K562 (cell line): ENCODE measurements at regions not wholly inside any gene's neighbourhood (a gene's known extent, or its start where the extent isn't known, plus 50 kb on each side); places are given as distances from the start of the nearest gene placed in this dataset.

Source experiments
- ATAC-seq: fragments of 200-7000 bp; cut with Tn5 transposase; 3 replicates; pipeline ENCODE4 v1.9.1; 2020; ENCODE audit warnings: moderate library complexity
- BruUV-seq: library from RNA; stranded (reverse); fragments of 400-500 nt; replicated peaks from 2 replicates; lab custom pipeline; 2021; lab: Mats Ljungman, UMichigan
- CTCF ChIA-PET: fragments of 300-600 bp; formaldehyde crosslinking; extraction: SDS; loops from one replicate; lab custom pipeline; 2021; ENCODE audit warnings: low intra/inter-chr PET ratio; lab: Yijun Ruan, JAX
- POLR2A ChIA-PET: fragments of 300-600, 350-650 bp; sonication (Branson Sonifier 250); formaldehyde crosslinking; extraction: SDS; loops from one replicate; lab custom pipeline; 2021; ENCODE audit warnings: antibody characterized with exemption, inconsistent platforms; lab: Yijun Ruan, JAX
- DNase-seq, 4 experiments: peaks; one replicate each; pipeline versions ENCODE4 v3.0.0 to v3.0.0-alpha.2; 2011 to 2018; ENCODE audit warnings: low spot score in 3 of 4, mixed read lengths in 3 of 4; ENCODE audit errors: extremely low read depth in 1 of 4
- FAIRE-seq: peaks from 2 replicates; lab custom pipeline; 2011; peaks lifted over from hg19 to GRCh38; lab: Jason Lieb, UNC
- H2AFZ ChIP-seq: 2 replicates; pipeline ENCODE4 v1.6.0; 2011; ENCODE audit warnings: low read depth, low read length, control low read depth, inconsistent platforms
- H3K27ac ChIP-seq: fragments of 200-600 bp; 3 replicates; pipeline ENCODE4 v1.8.0; 2011; ENCODE audit warnings: low read depth, mild to moderate bottlenecking, control low read depth, inconsistent platforms, low read length, moderate library complexity, mixed read lengths; ENCODE audit errors: extremely low read depth
- H3K27me3 ChIP-seq, 2 experiments: fragments of 300-600 bp in 1 of 2; 2 replicates in 1 of 2; 3 replicates in 1 of 2; pipeline versions ENCODE4 v1.6.0 to v1.8.0; 2011; ENCODE audit warnings: inconsistent platforms in 2 of 2, low read length in 2 of 2, mild to moderate bottlenecking in 1 of 2, mixed read lengths in 1 of 2, moderate library complexity in 1 of 2; ENCODE audit not compliant: control insufficient read depth in 2 of 2, insufficient read depth in 2 of 2
- H3K36me3 ChIP-seq: fragments of 300-600 bp; 3 replicates; pipeline ENCODE4 v1.8.0; 2011; ENCODE audit warnings: mild to moderate bottlenecking, low read length, inconsistent platforms; ENCODE audit not compliant: control insufficient read depth, insufficient read depth
- H3K4me1 ChIP-seq, 2 experiments: fragments of 200-600 bp in 1 of 2; replicated peaks in 1 of 2; 2 replicates in 1 of 2; 3 replicates in 1 of 2; pipeline versions ENCODE4 v1.5.1 to v1.8.0; 2011; ENCODE audit warnings: inconsistent platforms in 2 of 2, low read length in 2 of 2, mild to moderate bottlenecking in 1 of 2, mixed read lengths in 1 of 2, moderate library complexity in 1 of 2; ENCODE audit not compliant: control insufficient read depth in 2 of 2, insufficient read depth in 2 of 2
- H3K4me2 ChIP-seq: 2 replicates; pipeline ENCODE4 v1.6.1; 2011; ENCODE audit warnings: low read length, control low read depth, inconsistent platforms, mixed read lengths; ENCODE audit not compliant: insufficient read depth
- H3K4me3 ChIP-seq: fragments of 200-600 bp; sonication (generic), shearing (Covaris generic); 2 replicates; pipeline ENCODE4 v1.5.1; 2016; ENCODE audit warnings: control low read depth, inconsistent platforms
- H3K79me2 ChIP-seq: fragments of 200-600 bp; 3 replicates; pipeline ENCODE4 v1.8.0; 2011; ENCODE audit warnings: low read length, inconsistent platforms; ENCODE audit not compliant: control insufficient read depth, insufficient read depth
- H3K9ac ChIP-seq, 2 experiments: 2 replicates each; pipeline versions ENCODE4 v1.6.0 to v1.6.1; 2011; ENCODE audit warnings: low read depth in 2 of 2, low read length in 2 of 2, control low read depth in 1 of 2, inconsistent platforms in 1 of 2, mild to moderate bottlenecking in 1 of 2, mixed read lengths in 1 of 2; ENCODE audit not compliant: insufficient read depth in 1 of 2
- H3K9me1 ChIP-seq: one replicate; pipeline ENCODE4 v1.6.0; 2011; ENCODE audit warnings: inconsistent platforms, mild to moderate bottlenecking, low read length, moderate library complexity; ENCODE audit not compliant: control insufficient read depth, insufficient read depth
- H3K9me3 ChIP-seq: replicated peaks from 2 replicates; pipeline ENCODE4 v1.5.1; 2011; ENCODE audit warnings: low read depth, low read length, inconsistent platforms; ENCODE audit not compliant: control insufficient read depth, insufficient read depth
- H4K20me1 ChIP-seq: replicated peaks from 2 replicates; pipeline ENCODE4 v1.6.1; 2011; ENCODE audit warnings: low read length, inconsistent platforms, mixed read lengths; ENCODE audit not compliant: control insufficient read depth, insufficient read depth
- CREBBP ChIP-seq: IDR thresholded peaks from one replicate; pipeline ENCODE4 v1.6.1; 2012; ENCODE audit warnings: low read depth, mild to moderate bottlenecking, control low read depth, inconsistent platforms, low read length
- FOXK2 ChIP-seq, 2 experiments: fragments of 450-650 bp; IDR thresholded peaks in 1 of 2; conservative IDR thresholded peaks in 1 of 2; 2 replicates each; pipeline ENCODE4 v1.6.1; 2016; ENCODE audit warnings: low read depth in 2 of 2, mild to moderate bottlenecking in 1 of 2
- JUND ChIP-seq, 2 experiments: IDR thresholded peaks; 2 replicates in 1 of 2; 3 replicates in 1 of 2; pipeline ENCODE4 v1.6.1; 2011; ENCODE audit warnings: borderline replicate concordance in 2 of 2, low read depth in 2 of 2, low read length in 2 of 2, improper control_type of control experiment in 1 of 2, missing biosample characterization in 1 of 2, missing genetic modification characterization in 1 of 2, missing genetic modification reagents in 1 of 2
- LEF1 ChIP-seq: fragments of 450-650 bp; IDR thresholded peaks from 2 replicates; pipeline ENCODE4 v1.6.1; 2016; ENCODE audit warnings: mild to moderate bottlenecking
- MAFF ChIP-seq: IDR thresholded peaks from 2 replicates; pipeline ENCODE4 v1.6.1; 2012; ENCODE audit warnings: low read length, improper control_type of control experiment
- MEF2A ChIP-seq: IDR thresholded peaks from 2 replicates; pipeline ENCODE4 v1.6.1; 2011; ENCODE audit warnings: low read depth, mild to moderate bottlenecking, low read length, moderate library complexity; ENCODE audit not compliant: control insufficient read depth
- NCOR1 ChIP-seq: fragments of 450-650 bp; IDR thresholded peaks from 2 replicates; pipeline ENCODE4 v1.6.1; 2016; ENCODE audit warnings: mild to moderate bottlenecking, moderate library complexity
- NFATC3 ChIP-seq: fragments of 450-650 bp; IDR thresholded peaks from 2 replicates; pipeline ENCODE4 v1.6.1; 2017; ENCODE audit warnings: mild to moderate bottlenecking
- NRF1 ChIP-seq, 2 experiments: fragments of 450-650 bp; IDR thresholded peaks in 1 of 2; conservative IDR thresholded peaks in 1 of 2; 2 replicates each; pipeline ENCODE4 v1.6.1; 2014; ENCODE audit warnings: mild to moderate bottlenecking in 2 of 2
- TBP ChIP-seq: optimal IDR thresholded peaks from 2 replicates; pipeline ENCODE3; 2011; ENCODE audit warnings: low read depth, low read length, improper control_type of control experiment
- ZBTB7A ChIP-seq: IDR thresholded peaks from 2 replicates; pipeline ENCODE4 v1.6.1; 2011; ENCODE audit warnings: low read depth, mild to moderate bottlenecking, low read length, moderate library complexity, borderline replicate concordance; ENCODE audit not compliant: control insufficient read depth
- ZFP1 ChIP-seq: fragments of 450-650 bp; formaldehyde crosslinking; IDR thresholded peaks from 2 replicates; pipeline ENCODE4 v1.4.0; 2020; ENCODE audit warnings: mild to moderate bottlenecking, mixed read lengths
- ZNF146 ChIP-seq: IDR thresholded peaks from one replicate; pipeline ENCODE4 v1.6.1; 2018; ENCODE audit warnings: missing compliant biosample characterization; ENCODE audit not compliant: unreplicated experiment
- WGBS: fragments of 100-300 bp; shearing (Covaris generic); methylation state at CpG from one replicate; pipeline ENCODE4 v1.1.6; 2016; ENCODE audit warnings: low coverage, mixed read lengths; ENCODE audit not compliant: insufficient coverage; ENCODE audit errors: missing lambda C conversion rate; 5-methylcytosine and 5-hydroxymethylcytosine counted together
- in situ Hi-C: fragments of 300-500 bp; cut with MboI; formaldehyde crosslinking; loops from 4 replicates; pipeline ENCODE4 v1.15.0; 2018; ENCODE audit warnings: inconsistent platforms, mixed read lengths
- intact Hi-C: fragments of 100-400 bp; cut with micrococcal nuclease; formaldehyde crosslinking; loops from 2 replicates; pipeline ENCODE4 v1.14.2; 2022
- TF ChIP-seq, protein P1 (sequence below), 2 experiments: IDR thresholded peaks; 2 replicates each; pipeline ENCODE4 v1.6.1; 2011; ENCODE audit warnings: borderline replicate concordance in 1 of 2, control low read depth in 1 of 2, low read depth in 1 of 2, low read length in 1 of 2, mild to moderate bottlenecking in 1 of 2, mixed read lengths in 1 of 2, moderate library complexity in 1 of 2; ENCODE audit not compliant: insufficient read depth in 1 of 2, insufficient read length in 1 of 2, poor library complexity in 1 of 2, severe bottlenecking in 1 of 2; ENCODE audit errors: extremely low read depth in 1 of 2

DNA sequence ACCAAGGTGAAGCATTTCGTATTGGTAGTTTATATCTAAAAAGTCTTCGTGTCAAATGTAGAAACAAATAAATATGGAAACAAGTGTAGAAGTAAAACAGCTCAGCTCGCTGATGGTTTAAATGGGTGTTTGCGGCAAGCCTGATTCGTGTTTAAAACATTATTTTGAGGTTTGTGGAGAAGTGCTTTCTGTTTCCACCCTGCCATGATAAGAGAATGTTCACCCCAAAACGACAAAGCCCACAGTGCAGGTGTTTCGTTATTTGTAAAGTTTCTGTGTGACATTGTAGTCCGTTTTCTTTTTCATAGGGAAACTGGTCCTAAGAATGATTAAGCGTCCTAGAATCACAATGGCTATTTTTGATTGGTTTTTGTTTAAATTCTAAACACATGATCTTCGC lies 316.2 kb upstream of the SHH start:
- 1% methylated on average over 10 of the region's 10 CpGs for WGBS
- no peak overlapping the region for H2AFZ ChIP-seq
- H3K9me1 ChIP-seq, result no peaks in the 10 kb centered on the region
- in situ Hi-C loops, result no loop called here
- TF ChIP-seq ZFP1 (CRISPR knock-in tag) (no peak), ZNF146 (CRISPR knock-in tag) (no peak), MEF2A (no peak), NCOR1 (no peak), ZBTB7A (no peak), MAFF (no peak), CREBBP (no peak), TBP (no peak), NRF1 (conservative IDR thresholded peaks at IDR 0.05 in 1 of 2, IDR thresholded peaks at IDR 0.05 in 1 of 2) (no peak), JUND (IDR thresholded peaks at IDR 0.05; ENCODE audit: borderline replicate concordance, low read depth, low read length) (no peak), JUND (tag; IDR thresholded peaks at IDR 0.05; ENCODE audit: borderline replicate concordance, low read depth, low read length) (no peak), LEF1 (no peak), NFATC3 (no peak), FOXK2 (conservative IDR thresholded peaks at IDR 0.05 in 1 of 2, IDR thresholded peaks at IDR 0.05 in 1 of 2; ENCODE audit: low read depth in 2 of 2) (no peak)
- TF ChIP-seq, protein P1, sequence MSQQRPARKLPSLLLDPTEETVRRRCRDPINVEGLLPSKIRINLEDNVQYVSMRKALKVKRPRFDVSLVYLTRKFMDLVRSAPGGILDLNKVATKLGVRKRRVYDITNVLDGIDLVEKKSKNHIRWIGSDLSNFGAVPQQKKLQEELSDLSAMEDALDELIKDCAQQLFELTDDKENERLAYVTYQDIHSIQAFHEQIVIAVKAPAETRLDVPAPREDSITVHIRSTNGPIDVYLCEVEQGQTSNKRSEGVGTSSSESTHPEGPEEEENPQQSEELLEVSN (IDR thresholded peaks at IDR 0.05; ENCODE audit: borderline replicate concordance in 1 of 2, extremely low read depth in 1 of 2, insufficient read depth in 1 of 2, insufficient read length in 1 of 2, low read depth in 1 of 2, low read length in 1 of 2, poor library complexity in 1 of 2, severe bottlenecking in 1 of 2), result no peak
- TF ChIP-seq, all 486 proteins: peak for 0
- peaks cover 14% of the 10 kb centered on the region; the same call in 1 of the 2 replicates for H4K20me1 ChIP-seq
- no peak for ATAC-seq
- no peak overlapping the region for H3K4me3 ChIP-seq
- no peaks in the 10 kb centered on the region for H3K36me3 ChIP-seq
- peaks cover 0 to under 1% of the 10 kb centered on the region in 2 experiments; a peak in 1 of 5 replicates for H3K4me1 ChIP-seq
- no peaks in the 10 kb centered on the region for H3K79me2 ChIP-seq
- no peak for FAIRE-seq
- CTCF ChIA-PET, result no interaction called here
- no peak for DNase-seq
- POLR2A ChIA-PET, result no interaction called here
- H3K27me3 ChIP-seq, result peaks cover 65 to 67% of the 10 kb centered on the region in 2 experiments
- H3K9ac ChIP-seq, result no peak overlapping the region
- H3K27ac ChIP-seq, result no peak overlapping the region
- intact Hi-C loops, result no loop called here
- H3K9me3 ChIP-seq, result no peaks in the 10 kb centered on the region
- no peak overlapping the region for H3K4me2 ChIP-seq
- BruUV-seq, result no TSS peak
